ENCODE measurements at regions not wholly inside any gene's neighbourhood (a gene's known extent, or its start where the extent isn't known, plus 50 kb on each side); places are given as distances from the start of the nearest gene placed in this dataset.
A peak's percentile ranks its signal among the peaks of the same experiment; 100 is the strongest.

- no peaks in the 10 kb centered on the region for H3K27me3 ChIP-seq (replicated peaks; ENCODE audit: control insufficient read depth, insufficient read depth, low read length)
- no peak overlapping the region for H3K9ac ChIP-seq (ENCODE audit: low read length)
- no peaks in the 10 kb centered on the region for H3K4me1 ChIP-seq (ENCODE audit: control insufficient read depth, insufficient read depth, low read length)
- no peak overlapping the region for H3K4me3 ChIP-seq (ENCODE audit: low read length)
- peaks cover 15% of the 10 kb centered on the region for H3K9me3 ChIP-seq (ENCODE audit: control insufficient read depth, low read length)
- DNase-seq (ENCODE audit: low read depth): no peak
- H3K36me3 ChIP-seq (ENCODE audit: control insufficient read depth, insufficient read depth, low read length, severe bottlenecking): no peaks in the 10 kb centered on the region
These were observed 77.7 kb upstream of the LRRC55 start for GRCh38 chr11:57103899-57104605.

GRCh38 chr11:57109331-57109730 lies 72.4 kb upstream of the LRRC55 start:
- DNase-seq (ENCODE audit: low read depth): no peak
- H3K4me1 ChIP-seq (ENCODE audit: control insufficient read depth, insufficient read depth, low read length): no peaks in the 10 kb centered on the region
- H3K4me3 ChIP-seq (ENCODE audit: low read length): no peak overlapping the region
- H3K9ac ChIP-seq (ENCODE audit: low read length): no peak overlapping the region
- H3K9me3 ChIP-seq (ENCODE audit: control insufficient read depth, low read length): peaks cover 12% of the 10 kb centered on the region
- H3K36me3 ChIP-seq (ENCODE audit: control insufficient read depth, insufficient read depth, low read length, severe bottlenecking): no peaks in the 10 kb centered on the region
- H3K27me3 ChIP-seq (replicated peaks; ENCODE audit: control insufficient read depth, insufficient read depth, low read length): peaks cover 5% of the 10 kb centered on the region

- Histone ChIP-seq H3K27me3 (replicated peaks; ENCODE audit: control insufficient read depth, insufficient read depth, low read length) (peaks cover 9% of the 10 kb centered on the region), H3K9me3 (ENCODE audit: control insufficient read depth, low read length) (peaks cover 12% of the 10 kb centered on the region), H3K4me1 (ENCODE audit: control insufficient read depth, insufficient read depth, low read length) (no peaks in the 10 kb centered on the region), H3K36me3 (ENCODE audit: control insufficient read depth, insufficient read depth, low read length, severe bottlenecking) (no peaks in the 10 kb centered on the region), H3K4me3 (ENCODE audit: low read length) (no peak overlapping the region), H3K9ac (ENCODE audit: low read length) (no peak overlapping the region)
- no peak for DNase-seq (ENCODE audit: low read depth)
These were observed 70.1 kb upstream of the LRRC55 start for GRCh38 chr11:57111619-57112018.

- H3K36me3 ChIP-seq (ENCODE audit: control insufficient read depth, insufficient read depth, low read length, severe bottlenecking): no peaks in the 10 kb centered on the region
- H3K4me1 ChIP-seq (ENCODE audit: control insufficient read depth, insufficient read depth, low read length): no peaks in the 10 kb centered on the region
- peak; percentile 44 for DNase-seq (ENCODE audit: low read depth)
- no peaks in the 10 kb centered on the region for H3K9me3 ChIP-seq (ENCODE audit: control insufficient read depth, low read length)
- H3K4me3 ChIP-seq (ENCODE audit: low read length): no peak overlapping the region
- no peak overlapping the region for H3K9ac ChIP-seq (ENCODE audit: low read length)
- peaks cover 4% of the 10 kb centered on the region for H3K27me3 ChIP-seq (replicated peaks; ENCODE audit: control insufficient read depth, insufficient read depth, low read length)
These were observed 65.1 kb upstream of the LRRC55 start for GRCh38 chr11:57116654-57117053.

- peaks cover 24% of the 10 kb centered on the region for H3K27me3 ChIP-seq (replicated peaks; ENCODE audit: control insufficient read depth, insufficient read depth, low read length)
- no peak overlapping the region for H3K4me3 ChIP-seq (ENCODE audit: low read length)
- no peak for DNase-seq (ENCODE audit: low read depth)
- no peaks in the 10 kb centered on the region for H3K9me3 ChIP-seq (ENCODE audit: control insufficient read depth, low read length)
- H3K9ac ChIP-seq (ENCODE audit: low read length): no peak overlapping the region
- H3K36me3 ChIP-seq (ENCODE audit: control insufficient read depth, insufficient read depth, low read length, severe bottlenecking): no peaks in the 10 kb centered on the region
- no peaks in the 10 kb centered on the region for H3K4me1 ChIP-seq (ENCODE audit: control insufficient read depth, insufficient read depth, low read length)
These were observed 61.4 kb upstream of the LRRC55 start for GRCh38 chr11:57120192-57120965.

GRCh38 chr11:57121996-57122395 lies 59.8 kb upstream of the LRRC55 start:
- Histone ChIP-seq H3K36me3 (ENCODE audit: control insufficient read depth, insufficient read depth, low read length, severe bottlenecking) (no peaks in the 10 kb centered on the region), H3K9ac (ENCODE audit: low read length) (no peak overlapping the region), H3K27me3 (replicated peaks; ENCODE audit: control insufficient read depth, insufficient read depth, low read length) (peaks cover 31% of the 10 kb centered on the region), H3K4me1 (ENCODE audit: control insufficient read depth, insufficient read depth, low read length) (no peaks in the 10 kb centered on the region), H3K4me3 (ENCODE audit: low read length) (no peak overlapping the region), H3K9me3 (ENCODE audit: control insufficient read depth, low read length) (no peaks in the 10 kb centered on the region)
- no peak for DNase-seq (ENCODE audit: low read depth)

- Histone ChIP-seq H3K4me3 (ENCODE audit: low read length) (no peak overlapping the region), H3K27me3 (replicated peaks; ENCODE audit: control insufficient read depth, insufficient read depth, low read length) (peaks cover 46% of the 10 kb centered on the region), H3K9ac (ENCODE audit: low read length) (no peak overlapping the region), H3K9me3 (ENCODE audit: control insufficient read depth, low read length) (no peaks in the 10 kb centered on the region), H3K4me1 (ENCODE audit: control insufficient read depth, insufficient read depth, low read length) (no peaks in the 10 kb centered on the region), H3K36me3 (ENCODE audit: control insufficient read depth, insufficient read depth, low read length, severe bottlenecking) (no peaks in the 10 kb centered on the region)
- no peak for DNase-seq (ENCODE audit: low read depth)
These were observed 58.2 kb upstream of the LRRC55 start for GRCh38 chr11:57123590-57123989.

GRCh38 chr11:57124505-57124904 lies 57.2 kb upstream of the LRRC55 start:
- no peak for DNase-seq (ENCODE audit: low read depth)
- Histone ChIP-seq H3K4me3 (ENCODE audit: low read length) (no peak overlapping the region), H3K36me3 (ENCODE audit: control insufficient read depth, insufficient read depth, low read length, severe bottlenecking) (no peaks in the 10 kb centered on the region)

GRCh38 chr11:57124917-57125316 lies 56.8 kb upstream of the LRRC55 start:
- H3K4me1 ChIP-seq (ENCODE audit: control insufficient read depth, insufficient read depth, low read length): no peaks in the 10 kb centered on the region
- no peaks in the 10 kb centered on the region for H3K9me3 ChIP-seq (ENCODE audit: control insufficient read depth, low read length)
- no peak overlapping the region for H3K4me3 ChIP-seq (ENCODE audit: low read length)
- H3K27me3 ChIP-seq (replicated peaks; ENCODE audit: control insufficient read depth, insufficient read depth, low read length): peaks cover 53% of the 10 kb centered on the region
- H3K36me3 ChIP-seq (ENCODE audit: control insufficient read depth, insufficient read depth, low read length, severe bottlenecking): no peaks in the 10 kb centered on the region
- DNase-seq (ENCODE audit: low read depth): no peak
- no peak overlapping the region for H3K9ac ChIP-seq (ENCODE audit: low read length)

More at GRCh38 chr11:57124505-57124904, 57.2 kb upstream of the LRRC55 start:
- H3K9me3 ChIP-seq (ENCODE audit: control insufficient read depth, low read length): no peaks in the 10 kb centered on the region
- no peaks in the 10 kb centered on the region for H3K4me1 ChIP-seq (ENCODE audit: control insufficient read depth, insufficient read depth, low read length)
- H3K9ac ChIP-seq (ENCODE audit: low read length): no peak overlapping the region
- H3K27me3 ChIP-seq (replicated peaks; ENCODE audit: control insufficient read depth, insufficient read depth, low read length): peaks cover 49% of the 10 kb centered on the region

GRCh38 chr11:57126766-57127400 lies 54.9 kb upstream of the LRRC55 start:
- Histone ChIP-seq H3K4me1 (ENCODE audit: control insufficient read depth, insufficient read depth, low read length) (no peaks in the 10 kb centered on the region), H3K27me3 (replicated peaks; ENCODE audit: control insufficient read depth, insufficient read depth, low read length) (peaks cover 65% of the 10 kb centered on the region), H3K4me3 (ENCODE audit: low read length) (no peak overlapping the region), H3K36me3 (ENCODE audit: control insufficient read depth, insufficient read depth, low read length, severe bottlenecking) (no peaks in the 10 kb centered on the region), H3K9ac (ENCODE audit: low read length) (no peak overlapping the region), H3K9me3 (ENCODE audit: control insufficient read depth, low read length) (no peaks in the 10 kb centered on the region)
- no peak for DNase-seq (ENCODE audit: low read depth)

GRCh38 chr11:57131080-57131790 lies 50.5 kb upstream of the LRRC55 start:
- peaks cover 39% of the 10 kb centered on the region for H3K27me3 ChIP-seq (replicated peaks; ENCODE audit: control insufficient read depth, insufficient read depth, low read length)

More at GRCh38 chr11:57131080-57131790, 50.5 kb upstream of the LRRC55 start:
- Histone ChIP-seq H3K36me3 (ENCODE audit: control insufficient read depth, insufficient read depth, low read length, severe bottlenecking) (no peaks in the 10 kb centered on the region), H3K9me3 (ENCODE audit: control insufficient read depth, low read length) (no peaks in the 10 kb centered on the region), H3K4me3 (ENCODE audit: low read length) (no peak overlapping the region), H3K9ac (ENCODE audit: low read length) (no peak overlapping the region), H3K4me1 (ENCODE audit: control insufficient read depth, insufficient read depth, low read length) (no peaks in the 10 kb centered on the region)
- DNase-seq (ENCODE audit: low read depth): peak; percentile 51
